GM19351 (cell line): ENCODE measurements at regions not wholly inside any gene's neighbourhood (a gene's known extent, or its start where the extent isn't known, plus 50 kb on each side); places are given as distances from the start of the nearest gene placed in this dataset.

Experiments
- ATAC-seq: cut with Tn5 transposase; IDR thresholded peaks from one replicate; pipeline ENCODE4 v1.9.1; 2021; ENCODE audit warnings: mild to moderate bottlenecking, moderate library complexity; ENCODE audit not compliant: unreplicated experiment

- no peak for ATAC-seq
Measured at GRCh38 chr11:134915881-134916280, 503.8 kb upstream of the B3GAT1 start.

- ATAC-seq, result no peak
Measured at GRCh38 chr11:134915212-134915611, 503.2 kb upstream of the B3GAT1 start.

- no peak for ATAC-seq
Measured at GRCh38 chr11:134913999-134914590, 502.1 kb upstream of the B3GAT1 start.

GRCh38 chr11:134913391-134913790, 501.3 kb upstream of the B3GAT1 start:
- no peak for ATAC-seq

GRCh38 chr11:134911514-134912180, 499.6 kb upstream of the B3GAT1 start:
- no peak for ATAC-seq

- ATAC-seq, result no peak
Measured at GRCh38 chr11:134908583-134908982, 496.5 kb upstream of the B3GAT1 start.

- no peak for ATAC-seq
Measured at GRCh38 chr11:134907636-134908035, 495.6 kb upstream of the B3GAT1 start.

GRCh38 chr11:134906356-134906955, 494.4 kb upstream of the B3GAT1 start:
- ATAC-seq, result no peak

GRCh38 chr11:134905928-134906327, 493.9 kb upstream of the B3GAT1 start:
- no peak for ATAC-seq

- ATAC-seq, result no peak
Measured at GRCh38 chr11:134905517-134905916, 493.5 kb upstream of the B3GAT1 start.

GRCh38 chr11:134904103-134904790, 492.2 kb upstream of the B3GAT1 start:
- no peak for ATAC-seq

GRCh38 chr11:134901955-134902918, 490.2 kb upstream of the B3GAT1 start:
- no peak for ATAC-seq

- no peak for ATAC-seq
Measured at GRCh38 chr11:134901542-134901941, 489.5 kb upstream of the B3GAT1 start.

- no peak for ATAC-seq
Measured at GRCh38 chr11:134893810-134894685, 482.0 kb upstream of the B3GAT1 start.

- no peak for ATAC-seq
Measured at GRCh38 chr11:134890446-134890845, 478.4 kb upstream of the B3GAT1 start.

- no peak for ATAC-seq
Measured at GRCh38 chr11:134889832-134890231, 477.8 kb upstream of the B3GAT1 start.

GRCh38 chr11:134888821-134889220, 476.8 kb upstream of the B3GAT1 start:
- ATAC-seq, result no peak

- ATAC-seq, result no peak
Measured at GRCh38 chr11:134887896-134888295, 475.9 kb upstream of the B3GAT1 start.

GRCh38 chr11:134883484-134883883, 471.4 kb upstream of the B3GAT1 start:
- no peak for ATAC-seq
